ENCODE measurements at regions not wholly inside any gene's neighbourhood (a gene's known extent, or its start where the extent isn't known, plus 50 kb on each side); places are given as distances from the start of the nearest gene placed in this dataset.
"Not testable (repeated sequence)": the region's sequence is repeated elsewhere in the genome, so short reads cannot be mapped to it uniquely, and the experiment has no call there.

DNA sequence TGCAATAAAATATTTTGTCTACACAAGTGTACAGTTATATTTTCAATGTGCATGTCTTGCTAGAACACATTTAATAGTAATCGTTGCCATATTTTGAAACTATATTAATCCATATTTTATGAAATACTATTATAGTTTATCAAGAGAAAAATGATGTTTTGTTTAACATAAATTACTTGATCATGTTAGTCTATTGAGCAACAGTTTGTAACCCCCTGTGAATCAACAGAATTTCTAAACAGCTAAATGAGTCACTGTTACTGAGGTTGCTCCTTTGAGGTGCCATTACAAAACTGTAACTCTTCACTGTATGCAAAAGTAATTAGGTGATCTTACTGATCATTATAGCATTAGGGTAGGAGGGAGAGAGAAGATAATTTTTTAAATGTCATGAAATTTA is 791.0 kb downstream of the PCDH11X start:
- H2AFZ ChIP-seq (ENCODE audit: control insufficient read depth, low read length); H3K9me3 ChIP-seq (ENCODE audit: control insufficient read depth, low read depth, low read length); H3K4me3 ChIP-seq (ENCODE audit: control insufficient read depth in 2 of 3, extremely low read depth in 1 of 3, insufficient read depth in 2 of 3, low read depth in 1 of 3, low read length in 3 of 3); H3K9ac ChIP-seq (ENCODE audit: control insufficient read depth, extremely low read depth, insufficient read depth, low read length); DNase-seq (ENCODE audit: low read depth, low spot score); H4K20me1 ChIP-seq (ENCODE audit: control insufficient read depth, extremely low read depth, insufficient read depth, low read length); H3K27ac ChIP-seq (ENCODE audit: control insufficient read depth, insufficient read depth, low read length); H3K36me3 ChIP-seq (ENCODE audit: control insufficient read depth in 2 of 2, extremely low read depth in 1 of 2, insufficient read depth in 2 of 2, low read length in 2 of 2); H3K9me1 ChIP-seq (ENCODE audit: control insufficient read depth, extremely low read depth, insufficient read depth, low read length); H3K27me3 ChIP-seq (ENCODE audit: control insufficient read depth, extremely low read depth, insufficient read depth, low read length); H3K4me1 ChIP-seq (ENCODE audit: control insufficient read depth, extremely low read depth, insufficient read depth, low read length); H3K4me2 ChIP-seq (ENCODE audit: control insufficient read depth, extremely low read depth, insufficient read depth, low read depth, low read length); H3K79me2 ChIP-seq (ENCODE audit: control insufficient read depth, insufficient read depth, low read length); FAIRE-seq; dilution Hi-C loops (cut with MboI; ENCODE audit: extremely low pct_ligation_motif_present, low sequenced_read_pairs): not testable (repeated sequence)

DNA sequence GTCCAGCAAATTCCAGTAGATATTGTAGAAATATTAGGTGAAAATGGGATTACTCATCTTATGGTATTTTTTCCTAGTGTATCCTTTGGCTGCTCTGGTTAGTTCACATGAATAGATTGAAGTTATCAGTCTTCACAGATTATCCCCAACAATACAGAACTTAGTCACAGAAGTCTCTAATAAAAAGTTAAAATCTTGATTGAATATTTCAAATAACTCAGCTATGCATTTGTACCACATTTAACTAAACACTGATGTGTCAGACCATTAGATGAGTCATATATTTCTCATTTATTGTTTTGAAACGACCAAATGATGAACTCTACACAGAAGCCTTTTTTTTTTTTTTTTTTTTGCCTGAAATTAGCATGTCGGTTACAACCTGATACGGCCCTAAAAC is 807.5 kb downstream of the PCDH11X start:
- H3K9me3 ChIP-seq (ENCODE audit: control insufficient read depth, low read depth, low read length); H3K4me1 ChIP-seq (ENCODE audit: control insufficient read depth, extremely low read depth, insufficient read depth, low read length); dilution Hi-C loops (cut with MboI; ENCODE audit: extremely low pct_ligation_motif_present, low sequenced_read_pairs); FAIRE-seq; H3K9ac ChIP-seq (ENCODE audit: control insufficient read depth, extremely low read depth, insufficient read depth, low read length); H4K20me1 ChIP-seq (ENCODE audit: control insufficient read depth, extremely low read depth, insufficient read depth, low read length); H2AFZ ChIP-seq (ENCODE audit: control insufficient read depth, low read length); H3K4me2 ChIP-seq (ENCODE audit: control insufficient read depth, extremely low read depth, insufficient read depth, low read depth, low read length); H3K79me2 ChIP-seq (ENCODE audit: control insufficient read depth, insufficient read depth, low read length); H3K27ac ChIP-seq (ENCODE audit: control insufficient read depth, insufficient read depth, low read length); H3K9me1 ChIP-seq (ENCODE audit: control insufficient read depth, extremely low read depth, insufficient read depth, low read length); H3K4me3 ChIP-seq (ENCODE audit: control insufficient read depth in 2 of 3, extremely low read depth in 1 of 3, insufficient read depth in 2 of 3, low read depth in 1 of 3, low read length in 3 of 3); H3K27me3 ChIP-seq (ENCODE audit: control insufficient read depth, extremely low read depth, insufficient read depth, low read length); DNase-seq (ENCODE audit: low read depth, low spot score); H3K36me3 ChIP-seq (ENCODE audit: control insufficient read depth in 2 of 2, extremely low read depth in 1 of 2, insufficient read depth in 2 of 2, low read length in 2 of 2): not testable (repeated sequence)

DNA sequence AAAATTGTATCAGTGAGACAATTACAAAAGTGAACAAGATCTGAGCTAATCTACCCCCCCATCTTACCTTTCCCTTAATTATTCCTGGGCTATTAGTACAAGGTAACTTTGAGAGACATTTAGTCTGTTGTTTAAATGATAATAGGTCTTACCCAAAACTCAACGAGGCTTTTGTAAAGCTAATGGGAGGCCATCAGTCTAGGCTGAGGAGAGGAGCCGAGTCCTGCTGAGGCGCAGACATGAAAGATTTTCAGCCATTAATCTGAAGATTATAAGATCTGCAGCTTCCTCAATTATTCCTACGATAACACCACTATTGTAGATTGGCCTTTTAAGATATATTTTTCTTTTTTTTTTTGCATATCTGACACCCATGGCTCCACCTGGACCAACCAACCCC is 810.5 kb downstream of the PCDH11X start:
- dilution Hi-C loops (cut with MboI; ENCODE audit: extremely low pct_ligation_motif_present, low sequenced_read_pairs) = not testable (repeated sequence)

DNA sequence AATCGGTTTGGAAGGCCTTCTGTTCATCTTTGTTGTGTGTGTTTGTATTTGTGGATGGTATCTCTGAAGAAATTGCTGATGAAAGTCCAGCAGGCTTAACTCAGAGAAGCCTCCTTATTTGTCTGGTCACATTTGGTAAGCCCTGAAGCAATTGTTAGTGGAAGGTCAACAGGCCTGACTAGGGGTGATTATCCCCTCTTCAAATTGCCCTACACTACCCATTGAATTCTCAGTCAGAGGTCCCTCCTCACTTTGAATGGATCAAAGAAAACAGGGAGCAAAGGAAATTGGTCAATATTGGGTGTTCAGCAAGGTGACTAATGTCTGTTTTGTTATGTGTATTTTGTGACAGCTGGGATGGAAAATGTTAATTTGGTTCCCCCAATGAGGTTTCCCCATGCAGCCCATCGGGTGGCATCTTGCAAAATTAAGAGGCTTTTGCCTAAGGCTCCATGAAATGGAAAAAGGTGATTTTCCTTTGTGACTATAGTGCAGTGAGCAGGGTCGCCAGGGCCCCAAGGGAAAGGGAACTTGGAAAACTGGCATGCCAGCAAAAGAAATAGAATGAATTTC is 811.6 kb downstream of the PCDH11X start:
- H3K36me3 ChIP-seq (ENCODE audit: control insufficient read depth in 2 of 2, extremely low read depth in 1 of 2, insufficient read depth in 2 of 2, low read length in 2 of 2); H3K27me3 ChIP-seq (ENCODE audit: control insufficient read depth, extremely low read depth, insufficient read depth, low read length); H2AFZ ChIP-seq (ENCODE audit: control insufficient read depth, low read length); FAIRE-seq; H3K79me2 ChIP-seq (ENCODE audit: control insufficient read depth, insufficient read depth, low read length); H3K4me3 ChIP-seq (ENCODE audit: control insufficient read depth in 2 of 3, extremely low read depth in 1 of 3, insufficient read depth in 2 of 3, low read depth in 1 of 3, low read length in 3 of 3); dilution Hi-C loops (cut with MboI; ENCODE audit: extremely low pct_ligation_motif_present, low sequenced_read_pairs); DNase-seq (ENCODE audit: low read depth, low spot score); H3K27ac ChIP-seq (ENCODE audit: control insufficient read depth, insufficient read depth, low read length); H3K9me3 ChIP-seq (ENCODE audit: control insufficient read depth, low read depth, low read length); H3K9me1 ChIP-seq (ENCODE audit: control insufficient read depth, extremely low read depth, insufficient read depth, low read length); H3K4me2 ChIP-seq (ENCODE audit: control insufficient read depth, extremely low read depth, insufficient read depth, low read depth, low read length); H3K9ac ChIP-seq (ENCODE audit: control insufficient read depth, extremely low read depth, insufficient read depth, low read length); H3K4me1 ChIP-seq (ENCODE audit: control insufficient read depth, extremely low read depth, insufficient read depth, low read length); H4K20me1 ChIP-seq (ENCODE audit: control insufficient read depth, extremely low read depth, insufficient read depth, low read length): not testable (repeated sequence)

More for the DNA sequence above, 810.5 kb downstream of the PCDH11X start:
- H3K4me1 ChIP-seq (ENCODE audit: control insufficient read depth, extremely low read depth, insufficient read depth, low read length); H3K9me3 ChIP-seq (ENCODE audit: control insufficient read depth, low read depth, low read length); H3K4me2 ChIP-seq (ENCODE audit: control insufficient read depth, extremely low read depth, insufficient read depth, low read depth, low read length); H3K79me2 ChIP-seq (ENCODE audit: control insufficient read depth, insufficient read depth, low read length); H3K36me3 ChIP-seq (ENCODE audit: control insufficient read depth in 2 of 2, extremely low read depth in 1 of 2, insufficient read depth in 2 of 2, low read length in 2 of 2); H2AFZ ChIP-seq (ENCODE audit: control insufficient read depth, low read length); H3K9me1 ChIP-seq (ENCODE audit: control insufficient read depth, extremely low read depth, insufficient read depth, low read length); H3K4me3 ChIP-seq (ENCODE audit: control insufficient read depth in 2 of 3, extremely low read depth in 1 of 3, insufficient read depth in 2 of 3, low read depth in 1 of 3, low read length in 3 of 3); H3K27ac ChIP-seq (ENCODE audit: control insufficient read depth, insufficient read depth, low read length); H4K20me1 ChIP-seq (ENCODE audit: control insufficient read depth, extremely low read depth, insufficient read depth, low read length); FAIRE-seq; H3K27me3 ChIP-seq (ENCODE audit: control insufficient read depth, extremely low read depth, insufficient read depth, low read length); DNase-seq (ENCODE audit: low read depth, low spot score); H3K9ac ChIP-seq (ENCODE audit: control insufficient read depth, extremely low read depth, insufficient read depth, low read length): not testable (repeated sequence)

DNA sequence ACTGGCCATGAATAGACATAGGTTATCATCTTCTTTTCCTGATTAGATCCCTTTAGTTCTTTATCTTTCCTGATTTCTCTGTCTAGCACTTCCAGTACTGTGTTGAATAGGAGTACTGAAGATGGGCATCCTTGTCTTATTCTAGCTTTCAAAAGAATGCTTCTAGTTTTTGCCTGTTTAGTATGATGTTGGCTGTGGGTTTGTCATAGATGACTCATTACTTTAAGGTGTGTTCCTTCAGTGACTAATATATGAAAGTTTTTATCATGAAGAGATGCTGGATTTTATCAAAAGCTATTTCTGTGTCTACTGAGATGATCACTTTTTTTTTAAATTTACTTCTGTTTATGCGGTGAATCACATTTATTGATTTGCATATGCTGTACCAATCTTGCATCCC is 832.3 kb downstream of the PCDH11X start:
- H3K27ac ChIP-seq (ENCODE audit: control insufficient read depth, insufficient read depth, low read length); H3K4me1 ChIP-seq (ENCODE audit: control insufficient read depth, extremely low read depth, insufficient read depth, low read length); DNase-seq (ENCODE audit: low read depth, low spot score); H4K20me1 ChIP-seq (ENCODE audit: control insufficient read depth, extremely low read depth, insufficient read depth, low read length); H3K4me3 ChIP-seq (ENCODE audit: control insufficient read depth in 2 of 3, extremely low read depth in 1 of 3, insufficient read depth in 2 of 3, low read depth in 1 of 3, low read length in 3 of 3); H3K9ac ChIP-seq (ENCODE audit: control insufficient read depth, extremely low read depth, insufficient read depth, low read length); H3K79me2 ChIP-seq (ENCODE audit: control insufficient read depth, insufficient read depth, low read length); H3K4me2 ChIP-seq (ENCODE audit: control insufficient read depth, extremely low read depth, insufficient read depth, low read depth, low read length); H2AFZ ChIP-seq (ENCODE audit: control insufficient read depth, low read length); H3K27me3 ChIP-seq (ENCODE audit: control insufficient read depth, extremely low read depth, insufficient read depth, low read length); H3K9me1 ChIP-seq (ENCODE audit: control insufficient read depth, extremely low read depth, insufficient read depth, low read length); H3K9me3 ChIP-seq (ENCODE audit: control insufficient read depth, low read depth, low read length); H3K36me3 ChIP-seq (ENCODE audit: control insufficient read depth in 2 of 2, extremely low read depth in 1 of 2, insufficient read depth in 2 of 2, low read length in 2 of 2); dilution Hi-C loops (cut with MboI; ENCODE audit: extremely low pct_ligation_motif_present, low sequenced_read_pairs): not testable (repeated sequence)
- FAIRE-seq = peak; percentile 84

Measured in keratinocyte (primary cell).